ENCODE measurements at regions not wholly inside any gene's neighbourhood (a gene's known extent, or its start where the extent isn't known, plus 50 kb on each side); places are given as distances from the start of the nearest gene placed in this dataset.

DNA sequence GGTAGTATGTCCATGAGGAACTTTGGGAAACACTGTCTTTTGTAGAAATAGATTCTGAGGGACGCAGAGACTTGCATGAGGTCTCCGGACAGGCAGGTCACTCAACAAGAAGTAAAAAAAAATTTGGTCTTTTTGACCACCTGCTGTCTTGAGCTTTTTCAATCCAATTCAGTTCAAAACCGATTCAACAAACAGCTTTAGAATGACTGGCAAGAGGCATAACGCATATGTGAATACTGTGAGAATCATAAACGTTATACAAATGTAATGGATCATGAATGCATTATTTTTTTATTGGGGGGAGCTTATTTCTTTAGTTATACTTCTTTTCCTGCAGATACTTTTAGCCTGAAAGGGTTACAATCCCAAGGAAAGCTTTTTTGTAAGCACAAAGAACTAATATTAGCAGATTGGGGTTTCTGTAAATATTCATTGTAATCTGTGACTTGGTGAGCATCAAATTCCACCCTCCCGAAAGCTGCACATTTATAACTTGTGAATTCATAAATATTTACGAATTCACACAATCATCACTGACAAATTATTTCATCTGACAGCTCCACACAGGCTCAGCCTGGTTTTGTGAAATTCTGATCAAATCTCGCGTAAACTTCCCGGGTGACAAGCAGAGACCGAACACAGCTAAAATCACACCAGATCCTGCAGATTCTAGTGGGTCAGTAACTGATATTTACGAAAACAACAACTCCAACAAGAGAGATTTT, 507.7 kb downstream of the MN1 start:
- TF ChIP-seq, protein P1, sequence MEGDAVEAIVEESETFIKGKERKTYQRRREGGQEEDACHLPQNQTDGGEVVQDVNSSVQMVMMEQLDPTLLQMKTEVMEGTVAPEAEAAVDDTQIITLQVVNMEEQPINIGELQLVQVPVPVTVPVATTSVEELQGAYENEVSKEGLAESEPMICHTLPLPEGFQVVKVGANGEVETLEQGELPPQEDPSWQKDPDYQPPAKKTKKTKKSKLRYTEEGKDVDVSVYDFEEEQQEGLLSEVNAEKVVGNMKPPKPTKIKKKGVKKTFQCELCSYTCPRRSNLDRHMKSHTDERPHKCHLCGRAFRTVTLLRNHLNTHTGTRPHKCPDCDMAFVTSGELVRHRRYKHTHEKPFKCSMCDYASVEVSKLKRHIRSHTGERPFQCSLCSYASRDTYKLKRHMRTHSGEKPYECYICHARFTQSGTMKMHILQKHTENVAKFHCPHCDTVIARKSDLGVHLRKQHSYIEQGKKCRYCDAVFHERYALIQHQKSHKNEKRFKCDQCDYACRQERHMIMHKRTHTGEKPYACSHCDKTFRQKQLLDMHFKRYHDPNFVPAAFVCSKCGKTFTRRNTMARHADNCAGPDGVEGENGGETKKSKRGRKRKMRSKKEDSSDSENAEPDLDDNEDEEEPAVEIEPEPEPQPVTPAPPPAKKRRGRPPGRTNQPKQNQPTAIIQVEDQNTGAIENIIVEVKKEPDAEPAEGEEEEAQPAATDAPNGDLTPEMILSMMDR (conservative IDR thresholded peaks at IDR 0.05; ENCODE audit: control insufficient read depth, insufficient read depth, low read depth, low read length): no peak
- DNase-seq (ENCODE audit: low read depth): no peak
- H3K4me3 ChIP-seq (ENCODE audit: control insufficient read depth, low read depth, low read length): no peak overlapping the region

GRCh38 chr22:27295040-27295439, 506.5 kb downstream of the MN1 start:
- DNase-seq (ENCODE audit: low read depth): no peak
- H3K4me3 ChIP-seq (ENCODE audit: control insufficient read depth, low read depth, low read length): no peak overlapping the region
- TF ChIP-seq, protein P1 (conservative IDR thresholded peaks at IDR 0.05; ENCODE audit: control insufficient read depth, insufficient read depth, low read depth, low read length): no peak

DNA sequence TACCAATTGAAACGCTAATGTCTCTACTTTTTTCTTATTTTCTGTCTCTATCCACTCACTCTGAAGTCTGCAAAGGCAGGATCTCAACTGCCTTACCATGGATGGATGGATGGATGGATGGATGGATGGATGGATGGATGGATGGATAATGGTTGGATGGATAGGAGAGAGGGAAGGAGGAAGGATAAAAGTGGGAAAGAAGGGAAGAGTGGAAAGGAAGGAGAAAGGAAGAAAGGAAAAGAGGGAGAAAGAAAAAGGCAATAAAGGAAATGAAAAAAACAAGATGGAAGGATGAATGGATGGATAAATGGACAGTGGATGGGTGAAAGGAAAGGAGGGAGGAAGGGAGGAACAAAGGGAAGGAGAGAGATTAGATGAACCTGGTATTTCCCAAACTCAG, 506.0 kb downstream of the MN1 start:
- no peak overlapping the region for H3K4me3 ChIP-seq (ENCODE audit: control insufficient read depth, low read depth, low read length)
- DNase-seq (ENCODE audit: low read depth): no peak
- TF ChIP-seq, protein P1 (conservative IDR thresholded peaks at IDR 0.05; ENCODE audit: control insufficient read depth, insufficient read depth, low read depth, low read length): no peak

- no peak overlapping the region for H3K4me3 ChIP-seq (ENCODE audit: control insufficient read depth, low read depth, low read length)
- TF ChIP-seq, protein P1 (conservative IDR thresholded peaks at IDR 0.05; ENCODE audit: control insufficient read depth, insufficient read depth, low read depth, low read length): no peak
- DNase-seq (ENCODE audit: low read depth): no peak
These were observed 505.4 kb downstream of the MN1 start for GRCh38 chr22:27296091-27296675.

GRCh38 chr22:27297125-27297524, 504.4 kb downstream of the MN1 start:
- no peak for DNase-seq (ENCODE audit: low read depth)
- TF ChIP-seq, protein P1 (conservative IDR thresholded peaks at IDR 0.05; ENCODE audit: control insufficient read depth, insufficient read depth, low read depth, low read length): no peak
- H3K4me3 ChIP-seq (ENCODE audit: control insufficient read depth, low read depth, low read length): no peak overlapping the region

DNA sequence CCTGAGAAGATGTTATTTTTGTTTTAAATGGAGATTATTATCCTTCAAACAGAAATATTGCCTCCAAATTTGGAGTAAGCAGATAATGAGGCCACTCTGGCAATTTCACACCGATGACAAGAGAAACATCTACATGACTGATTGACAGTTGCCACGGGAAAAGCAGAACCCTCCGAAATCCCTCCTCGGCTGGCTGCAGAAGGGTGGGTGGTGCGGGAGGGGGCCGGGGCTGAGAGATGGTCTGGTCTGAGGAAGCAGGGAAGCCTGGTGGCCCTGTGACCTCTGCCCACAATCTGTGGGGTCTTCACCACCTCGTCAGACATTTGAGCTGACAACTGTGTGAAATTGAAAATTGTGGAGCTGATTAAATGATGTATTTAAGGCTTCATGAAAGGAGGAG, 503.2 kb downstream of the MN1 start:
- no peak overlapping the region for H3K4me3 ChIP-seq (ENCODE audit: control insufficient read depth, low read depth, low read length)
- TF ChIP-seq, protein P1 (conservative IDR thresholded peaks at IDR 0.05; ENCODE audit: control insufficient read depth, insufficient read depth, low read depth, low read length): no peak
- DNase-seq (ENCODE audit: low read depth): no peak

Measured in fibroblast of mammary gland (primary cell).